Suprapubic skin (tissue), 4 donors: ENCODE measurements at regions not wholly inside any gene's neighbourhood (a gene's known extent, or its start where the extent isn't known, plus 50 kb on each side); places are given as distances from the start of the nearest gene placed in this dataset.

ENCODE experiments used
- CTCF ChIP-seq, 2 donors: fragments of 200-600 bp in 1 of 2; fragments of 450-650 bp in 1 of 2; sonication (generic) in 1 of 2; IDR thresholded peaks; one replicate each; pipeline ENCODE4 v1.5.1; 2016 to 2019; ENCODE audit warnings: antibody characterized with exemption in 2 of 2, mild to moderate bottlenecking in 1 of 2, moderate library complexity in 1 of 2
- EP300 ChIP-seq: sonication (generic); formaldehyde crosslinking; IDR thresholded peaks from one replicate; pipeline ENCODE4 v1.6.1; 2017; ENCODE audit warnings: antibody characterized with exemption
- POLR2A ChIP-seq, 2 donors: fragments of 450-650 bp; IDR thresholded peaks; one replicate each; pipeline ENCODE4 v1.6.1; 2017; ENCODE audit warnings: antibody characterized with exemption in 2 of 2, mild to moderate bottlenecking in 2 of 2, moderate library complexity in 2 of 2
- POLR2AphosphoS5 ChIP-seq, 3 donors: sonication (generic); formaldehyde crosslinking; IDR thresholded peaks; one replicate each; pipeline ENCODE4 v1.6.1; 2017; ENCODE audit warnings: antibody characterized with exemption in 3 of 3

- TF ChIP-seq POLR2AphosphoS5 (IDR thresholded peaks at IDR 0.05) (no peak), CTCF (IDR thresholded peaks at IDR 0.05) (no peak), POLR2A (IDR thresholded peaks at IDR 0.05) (no peak), EP300 (no peak)
These were observed 100.6 kb upstream of the BCL2L14 start for GRCh38 chr12:11970155-11970520.
